HG02840 (cell line): ENCODE measurements at regions not wholly inside any gene's neighbourhood (a gene's known extent, or its start where the extent isn't known, plus 50 kb on each side); places are given as distances from the start of the nearest gene placed in this dataset.
"Not testable (repeated sequence)": the region's sequence is repeated elsewhere in the genome, so short reads cannot be mapped to it uniquely, and the experiment has no call there.

Experiments
- ATAC-seq: cut with Tn5 transposase; IDR thresholded peaks from one replicate; pipeline ENCODE4 v1.9.1; 2021; ENCODE audit warnings: mild to moderate bottlenecking, moderate library complexity, moderate number of reproducible peaks; ENCODE audit not compliant: unreplicated experiment, low FRiP score

GRCh38 chr10:30703446-30703845, 73.9 kb upstream of the LYZL2 start:
- not testable (repeated sequence) for ATAC-seq

DNA sequence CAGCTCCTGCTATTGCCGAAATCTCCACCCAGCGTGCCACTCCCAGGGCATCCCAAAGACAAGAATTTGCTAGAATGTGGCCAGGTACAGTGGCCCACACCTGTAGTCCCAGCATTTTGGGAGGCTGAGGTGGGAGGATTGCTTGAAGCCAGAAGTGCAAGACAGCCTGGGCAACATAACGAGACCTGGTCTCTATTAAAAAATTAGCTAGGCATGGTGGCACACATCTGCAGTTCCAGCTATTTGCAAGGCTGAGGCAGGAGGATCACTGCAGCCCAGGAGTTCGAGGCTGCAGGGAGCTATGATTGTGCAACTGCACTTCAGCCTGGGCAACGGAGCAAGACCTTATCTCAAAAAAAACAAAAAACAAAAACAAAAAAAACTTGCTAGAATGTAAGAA, 73.3 kb upstream of the LYZL2 start:
- no peak for ATAC-seq

GRCh38 chr10:30701451-30702173, 72.1 kb upstream of the LYZL2 start:
- peak; percentile 50 for ATAC-seq

- ATAC-seq = no peak
These were observed 68.3 kb upstream of the LYZL2 start for GRCh38 chr10:30697806-30698205.

- not testable (repeated sequence) for ATAC-seq
These were observed 67.7 kb upstream of the LYZL2 start for GRCh38 chr10:30697221-30697620.

GRCh38 chr10:30696416-30697185, 67.0 kb upstream of the LYZL2 start:
- not testable (repeated sequence) for ATAC-seq

- not testable (repeated sequence) for ATAC-seq
These were observed 66.1 kb upstream of the LYZL2 start for GRCh38 chr10:30695481-30696236.

DNA sequence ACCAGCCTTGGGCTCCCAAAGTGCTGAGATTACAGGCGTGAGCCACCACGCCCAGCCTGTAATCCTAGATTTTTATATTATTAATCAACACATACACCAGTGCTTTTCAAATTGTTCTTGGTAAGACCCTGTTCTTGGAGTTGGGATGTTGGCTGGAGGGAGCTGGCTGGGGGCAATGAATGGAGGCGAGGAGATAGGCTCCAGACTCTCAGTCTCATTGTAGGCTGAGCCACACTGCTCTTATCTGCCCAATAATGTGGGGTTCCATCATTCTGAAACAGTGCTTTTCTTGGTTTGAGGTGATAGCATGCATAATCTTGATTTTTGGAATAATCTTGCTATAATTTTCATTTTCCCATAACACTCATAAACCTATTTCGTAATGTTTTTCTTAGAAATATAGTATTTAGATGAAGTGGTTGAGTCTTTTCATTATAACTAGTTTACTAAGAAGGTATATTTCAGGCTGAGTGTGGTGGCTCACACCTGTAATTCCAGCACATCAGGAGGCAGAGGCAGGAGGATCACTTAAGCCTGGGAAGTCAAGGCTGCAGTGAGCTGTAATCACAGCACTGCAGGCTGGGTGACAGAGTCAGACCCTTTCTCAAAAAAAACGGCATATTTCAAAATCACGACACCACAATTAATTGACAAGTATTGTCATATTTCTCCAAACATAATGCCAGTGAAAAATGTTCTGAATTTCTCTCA, 65.1 kb upstream of the LYZL2 start:
- ATAC-seq = no peak

- no peak for ATAC-seq
These were observed 62.1 kb upstream of the LYZL2 start for GRCh38 chr10:30691639-30692015.

DNA sequence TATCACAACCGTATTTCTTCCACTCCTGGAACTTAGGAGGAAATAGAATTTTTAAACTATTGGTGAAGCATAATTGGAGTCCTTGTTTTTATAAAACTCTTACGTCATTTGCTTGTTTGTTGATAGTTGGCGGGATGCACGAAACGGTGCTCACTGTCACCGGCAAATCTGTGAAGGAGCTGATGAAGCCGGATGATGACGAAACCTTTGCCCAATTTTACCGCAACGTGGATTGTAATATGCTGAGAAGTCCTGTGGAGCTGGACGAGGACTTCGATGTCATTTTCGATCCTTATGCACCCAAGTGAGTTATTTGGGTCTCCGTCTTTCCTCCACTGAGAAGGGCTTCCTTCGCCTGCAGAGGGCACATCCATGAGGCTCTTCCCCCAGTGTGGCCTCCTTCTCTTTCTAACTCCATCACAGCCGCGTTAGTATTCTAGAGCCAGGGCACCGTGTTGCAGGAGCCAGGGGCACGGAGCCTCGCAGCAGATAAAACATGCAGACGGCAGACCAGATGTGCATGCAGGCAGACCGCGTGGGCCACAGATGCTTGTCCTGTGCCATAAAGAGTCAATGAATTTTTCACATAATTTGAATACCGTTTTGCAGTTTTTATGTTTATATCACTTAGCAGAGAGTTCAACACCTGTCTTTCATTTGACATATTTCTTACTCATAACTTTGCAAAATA, 61.5 kb upstream of the LYZL2 start:
- not testable (repeated sequence) for ATAC-seq

DNA sequence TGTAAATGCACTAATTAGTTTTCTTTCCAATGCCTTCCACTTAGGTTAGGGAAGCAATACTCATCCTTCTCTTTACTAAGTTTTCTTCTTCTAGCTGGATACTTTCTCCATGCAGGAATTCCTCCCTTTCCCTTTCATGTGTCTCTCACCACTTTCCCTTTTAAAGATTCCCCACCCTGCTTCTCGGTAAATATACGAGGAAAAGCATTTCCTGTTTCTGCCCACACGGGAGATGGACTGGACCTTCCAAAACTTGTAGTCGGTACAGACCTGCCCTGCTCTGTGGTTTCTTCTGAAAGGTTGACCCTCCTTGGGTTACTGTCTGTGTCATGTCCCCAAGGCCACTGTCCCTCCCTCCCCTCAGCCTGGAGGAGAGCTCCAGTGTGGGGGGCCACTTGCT, 58.9 kb upstream of the LYZL2 start:
- no peak for ATAC-seq

- peak; percentile 66 for ATAC-seq
These were observed 58.2 kb upstream of the LYZL2 start for GRCh38 chr10:30687698-30688213.

GRCh38 chr10:30686708-30687107, 57.2 kb upstream of the LYZL2 start:
- ATAC-seq = no peak

- ATAC-seq = no peak
These were observed 53.9 kb upstream of the LYZL2 start for GRCh38 chr10:30683496-30683895.

- ATAC-seq = not testable (repeated sequence)
These were observed 53.0 kb upstream of the LYZL2 start for GRCh38 chr10:30682377-30683199.

GRCh38 chr10:30680908-30681307, 51.4 kb upstream of the LYZL2 start:
- ATAC-seq = no peak
